GM18526 (cell line): ENCODE measurements at regions not wholly inside any gene's neighbourhood (a gene's known extent, or its start where the extent isn't known, plus 50 kb on each side); places are given as distances from the start of the nearest gene placed in this dataset.

Source experiments
- POLR2A ChIP-seq: IDR thresholded peaks from 3 replicates; pipeline ENCODE4 v1.6.1; 2011; ENCODE audit not compliant: insufficient read length; ENCODE audit errors: extremely low read depth

DNA sequence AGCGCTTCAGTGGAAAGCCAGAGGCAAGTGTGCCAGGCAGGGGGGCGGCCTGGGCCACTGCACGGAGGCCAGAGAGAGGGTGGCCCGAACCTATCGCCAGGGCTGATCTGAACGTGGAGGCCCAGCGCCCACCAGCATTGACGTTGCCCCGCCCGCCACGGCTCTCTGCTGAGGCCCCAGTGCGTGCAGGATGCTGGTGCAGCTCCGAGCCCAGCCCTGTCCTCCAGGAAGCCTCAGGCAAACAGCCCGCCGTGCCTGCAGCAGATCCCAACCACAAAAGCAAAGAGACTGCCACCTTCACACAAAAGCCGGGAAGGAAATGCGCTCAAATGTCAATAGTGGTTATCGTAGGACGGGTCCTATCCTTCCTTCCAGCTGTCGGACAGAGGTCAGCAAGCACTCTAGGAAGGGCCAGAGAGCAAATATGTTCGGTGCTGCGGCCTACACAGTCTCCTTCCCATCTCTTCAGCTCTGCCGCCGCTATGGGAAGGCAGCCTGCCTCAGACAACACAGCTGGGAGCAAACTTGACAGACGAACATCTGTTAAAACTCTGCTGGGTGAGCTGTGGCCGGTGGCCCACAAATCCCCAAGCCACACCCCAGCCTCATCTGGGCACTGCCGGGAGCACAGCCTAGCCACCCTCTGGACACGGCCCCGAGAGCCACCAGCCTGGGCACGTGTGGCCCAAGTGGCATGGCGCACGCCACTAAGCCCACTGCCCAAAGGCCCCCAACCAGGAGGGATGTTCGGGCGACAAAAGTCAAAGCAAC, 146.2 kb downstream of the CRYBB2 start:
- no peak for TF ChIP-seq POLR2A

DNA sequence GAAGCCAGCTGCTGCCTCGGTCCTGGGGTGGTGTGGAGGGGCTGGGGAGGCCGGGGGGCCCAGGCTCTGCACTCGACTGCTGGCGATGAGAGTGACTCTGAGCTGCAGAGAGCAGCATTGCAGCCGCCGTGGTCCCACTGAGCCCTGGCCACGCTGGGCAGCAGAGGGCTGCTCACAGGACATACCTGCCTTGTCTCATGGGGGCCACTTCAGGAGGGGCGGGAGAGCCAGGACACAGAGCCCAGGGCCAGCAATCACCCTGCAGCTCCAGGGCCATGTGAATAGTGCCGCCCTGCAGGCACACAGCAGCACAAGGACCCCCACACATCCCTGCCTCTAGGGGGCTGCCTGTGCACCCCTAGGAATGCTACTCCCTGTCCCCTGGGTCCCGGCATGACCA, 147.0 kb downstream of the CRYBB2 start:
- no peak for TF ChIP-seq POLR2A

DNA sequence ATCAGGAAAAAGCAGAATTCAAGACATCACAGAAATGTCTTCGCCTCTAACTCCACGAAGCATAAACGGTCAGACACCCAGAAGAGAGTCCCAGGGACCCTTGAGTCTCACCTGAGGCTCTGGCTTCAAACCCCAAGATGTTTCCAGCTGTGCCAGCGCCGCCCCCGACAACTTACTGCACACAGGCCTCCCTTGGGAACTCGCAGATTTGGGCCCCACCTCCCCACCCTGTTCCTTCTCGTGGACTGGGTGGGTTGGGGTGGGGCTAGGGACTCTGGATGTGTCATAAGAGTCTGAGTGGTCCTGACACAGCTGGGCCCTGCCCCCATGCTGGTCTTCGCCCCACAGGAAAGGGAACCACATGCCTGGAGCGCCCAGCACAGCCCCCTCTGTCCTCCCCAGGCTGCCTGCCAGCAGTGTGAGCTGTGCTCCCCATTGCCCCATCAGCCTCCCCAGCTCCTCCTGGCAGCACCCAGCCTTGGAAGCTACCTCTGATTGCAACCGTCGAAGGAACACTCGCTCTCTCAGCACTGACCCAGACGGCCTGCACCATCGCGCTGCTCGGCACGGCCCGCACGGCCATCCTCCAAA, 147.5 kb downstream of the CRYBB2 start:
- TF ChIP-seq POLR2A: no peak

DNA sequence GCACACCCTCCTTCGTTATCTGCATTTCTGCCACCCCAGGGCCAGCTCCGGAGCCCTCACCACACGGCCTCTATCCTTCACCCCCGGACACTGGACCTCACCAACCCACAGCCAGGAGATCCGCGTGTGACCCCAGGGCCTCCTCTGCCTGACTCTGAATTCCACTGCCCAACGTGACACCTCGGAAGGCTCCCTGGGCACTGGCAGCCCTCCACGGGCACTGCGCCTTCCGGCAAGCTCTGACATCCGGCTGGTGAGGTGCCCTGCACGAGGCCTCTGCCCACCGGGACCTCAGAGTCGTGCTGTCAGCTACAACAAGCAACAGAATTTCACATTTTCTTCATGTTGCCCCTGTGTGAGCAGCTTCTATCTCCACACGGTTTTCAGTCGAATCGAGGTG, 148.3 kb downstream of the CRYBB2 start:
- TF ChIP-seq POLR2A: no peak

DNA sequence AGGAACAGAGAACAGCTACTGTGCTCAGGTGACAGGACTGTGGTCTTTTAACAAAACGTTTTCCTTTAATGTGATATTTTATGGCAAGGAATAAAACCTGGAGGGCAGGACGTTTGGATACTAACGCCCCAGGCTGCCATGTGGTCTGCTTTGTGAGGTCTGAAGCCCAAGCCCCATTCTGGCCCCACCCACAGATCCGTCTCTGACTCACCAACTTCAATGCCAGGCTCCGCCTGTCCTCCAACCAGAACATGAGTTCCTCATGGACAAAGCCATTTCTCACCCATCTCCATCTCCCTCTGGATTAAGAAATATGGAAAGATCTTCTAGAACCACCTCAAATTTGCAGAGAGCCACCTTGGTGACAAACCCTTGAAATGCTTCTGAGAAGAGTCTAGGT, 148.8 kb downstream of the CRYBB2 start:
- TF ChIP-seq POLR2A: no peak

DNA sequence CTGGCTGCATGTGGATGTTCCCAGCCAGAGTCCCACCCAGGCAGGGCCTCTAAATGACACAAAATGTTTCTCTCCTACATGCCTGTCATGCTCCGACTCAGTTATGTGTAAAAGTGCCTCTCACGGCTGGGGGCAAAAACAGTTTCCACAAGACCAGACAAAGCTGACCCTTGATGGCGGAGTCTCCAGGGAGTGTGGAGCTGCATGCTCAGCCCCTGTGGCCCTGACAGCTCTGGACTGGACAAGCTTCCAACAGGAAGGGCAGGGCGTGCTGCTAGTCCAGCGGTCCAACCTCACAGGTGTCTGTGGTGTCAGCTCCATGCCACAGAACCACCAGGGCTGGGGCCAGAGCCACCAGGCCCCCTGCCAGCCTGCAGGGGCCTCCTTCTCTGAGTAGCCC, 149.6 kb downstream of the CRYBB2 start:
- no peak for TF ChIP-seq POLR2A

DNA sequence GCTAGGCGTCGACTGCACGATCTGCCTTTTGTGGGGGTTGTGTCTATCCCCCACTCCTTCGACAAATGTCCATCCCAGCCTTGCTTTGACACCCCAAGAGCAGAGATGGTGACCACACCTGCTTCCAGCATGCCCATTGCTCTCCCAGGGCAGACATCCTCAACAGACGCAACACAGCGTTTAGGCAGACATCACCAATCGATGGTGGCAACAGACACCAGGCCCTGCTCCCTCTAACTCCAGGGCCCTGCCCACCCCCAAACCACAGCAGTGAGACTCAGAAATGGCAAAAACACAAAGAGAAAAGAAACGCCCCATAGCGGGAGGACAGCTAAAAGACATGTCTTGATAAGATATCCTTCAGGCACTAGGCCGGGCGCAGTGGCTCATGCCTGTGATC, 150.9 kb downstream of the CRYBB2 start:
- TF ChIP-seq POLR2A: no peak

DNA sequence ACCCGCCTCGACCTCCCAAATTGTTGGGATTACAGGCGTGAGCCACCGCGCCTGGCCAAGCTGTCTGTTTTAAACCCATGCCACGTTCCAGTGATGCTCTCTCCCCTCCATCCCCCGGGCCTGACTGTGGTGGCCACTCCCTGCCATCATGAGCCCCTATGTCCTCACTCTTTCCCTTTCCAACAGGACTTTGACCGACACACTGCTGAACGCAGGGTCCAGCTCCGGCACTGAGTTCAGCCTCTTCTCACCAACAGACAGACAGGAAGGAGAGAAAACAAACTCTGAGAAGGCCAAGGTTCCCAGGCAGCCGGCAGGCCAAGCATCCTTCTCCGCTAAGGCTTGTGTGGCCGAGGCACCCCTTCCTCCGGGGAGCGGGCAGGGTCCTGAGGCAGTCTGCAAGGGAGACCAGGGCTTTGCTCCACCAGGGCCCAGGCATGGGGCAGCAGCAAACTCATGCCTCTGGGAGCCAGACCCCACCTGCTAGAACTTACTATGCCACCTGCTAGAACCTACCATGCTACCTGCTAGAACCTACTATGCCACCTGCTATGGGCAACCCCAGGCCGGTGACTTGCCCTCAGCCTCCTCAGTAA, 152.7 kb downstream of the CRYBB2 start:
- TF ChIP-seq POLR2A: no peak

DNA sequence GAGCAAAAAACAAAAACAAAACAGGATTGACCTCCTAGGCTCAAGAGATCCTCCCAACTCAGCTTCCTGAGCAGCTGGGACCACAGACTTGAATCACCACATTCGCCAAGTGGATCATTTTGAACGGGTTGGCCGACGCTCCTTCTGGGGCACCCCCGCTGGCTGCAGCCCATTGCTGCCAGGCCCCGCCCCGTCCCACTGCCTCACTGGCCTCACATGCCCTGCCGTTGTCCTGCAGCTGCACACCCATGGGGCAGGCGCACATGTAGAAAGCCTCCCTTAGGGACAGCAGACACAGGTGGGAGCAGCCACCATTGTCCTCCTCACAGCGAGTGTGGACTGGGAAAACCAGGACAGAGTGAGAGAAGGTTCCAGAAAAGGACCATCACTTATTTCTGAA, 154.5 kb downstream of the CRYBB2 start:
- no peak for TF ChIP-seq POLR2A

DNA sequence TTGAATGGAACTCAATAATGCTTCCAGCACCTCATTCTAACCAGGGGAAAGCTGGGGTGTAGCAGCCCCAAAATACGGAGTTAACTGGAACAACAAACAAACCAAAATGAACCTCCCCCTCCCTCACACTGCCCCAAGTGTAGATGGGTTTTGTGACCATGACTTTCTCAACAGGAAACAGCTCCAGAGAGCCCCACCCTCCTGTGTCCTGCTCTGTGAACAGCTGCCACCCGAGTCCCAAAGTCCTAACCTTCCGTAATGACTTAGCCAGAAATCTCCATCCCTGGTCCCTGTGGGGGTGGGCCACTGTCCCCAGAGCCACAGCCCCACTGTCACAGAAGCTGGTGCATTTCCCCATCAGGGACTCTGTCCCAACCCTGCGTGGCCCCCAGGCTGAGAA, 155.4 kb downstream of the CRYBB2 start:
- TF ChIP-seq POLR2A: no peak

DNA sequence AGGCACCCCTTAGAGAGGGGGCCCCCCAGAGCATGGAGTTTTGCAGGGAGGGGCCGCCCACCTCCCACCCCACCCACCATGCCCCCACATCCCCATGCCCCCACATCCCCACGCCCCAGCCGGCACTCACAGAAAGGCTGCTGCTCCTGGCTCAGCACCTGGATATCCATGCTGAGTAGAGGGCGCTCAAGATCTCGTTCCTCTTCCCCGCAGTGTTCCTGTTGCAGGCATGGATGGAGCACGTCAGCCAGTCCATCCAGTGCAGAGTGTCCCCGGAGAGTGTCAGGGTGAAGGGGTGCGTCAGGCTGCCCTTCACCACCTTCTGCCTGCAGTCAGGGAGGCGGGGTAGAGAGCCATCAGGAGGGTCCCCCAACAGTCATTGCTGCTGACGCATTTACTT, 156.2 kb downstream of the CRYBB2 start:
- TF ChIP-seq POLR2A: no peak

DNA sequence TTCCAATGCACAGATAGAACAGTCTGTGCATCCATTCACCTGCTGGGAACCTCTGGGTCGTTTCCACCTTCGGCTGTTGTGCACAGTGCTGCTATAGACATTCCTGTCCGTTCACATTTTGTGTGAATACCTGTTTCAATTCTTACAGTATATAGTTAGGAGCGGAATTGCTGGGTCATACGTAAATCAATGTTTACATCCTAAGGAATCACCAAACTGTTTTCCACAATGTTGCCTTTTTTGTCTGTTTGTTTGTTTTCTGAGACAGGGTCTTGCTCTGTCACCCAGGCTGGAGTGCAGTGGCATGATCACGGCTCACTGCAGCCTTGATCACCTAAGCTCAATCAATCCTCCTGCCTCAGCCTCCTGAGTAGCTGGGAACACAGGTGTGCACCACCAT, 158.3 kb downstream of the CRYBB2 start:
- no peak for TF ChIP-seq POLR2A

DNA sequence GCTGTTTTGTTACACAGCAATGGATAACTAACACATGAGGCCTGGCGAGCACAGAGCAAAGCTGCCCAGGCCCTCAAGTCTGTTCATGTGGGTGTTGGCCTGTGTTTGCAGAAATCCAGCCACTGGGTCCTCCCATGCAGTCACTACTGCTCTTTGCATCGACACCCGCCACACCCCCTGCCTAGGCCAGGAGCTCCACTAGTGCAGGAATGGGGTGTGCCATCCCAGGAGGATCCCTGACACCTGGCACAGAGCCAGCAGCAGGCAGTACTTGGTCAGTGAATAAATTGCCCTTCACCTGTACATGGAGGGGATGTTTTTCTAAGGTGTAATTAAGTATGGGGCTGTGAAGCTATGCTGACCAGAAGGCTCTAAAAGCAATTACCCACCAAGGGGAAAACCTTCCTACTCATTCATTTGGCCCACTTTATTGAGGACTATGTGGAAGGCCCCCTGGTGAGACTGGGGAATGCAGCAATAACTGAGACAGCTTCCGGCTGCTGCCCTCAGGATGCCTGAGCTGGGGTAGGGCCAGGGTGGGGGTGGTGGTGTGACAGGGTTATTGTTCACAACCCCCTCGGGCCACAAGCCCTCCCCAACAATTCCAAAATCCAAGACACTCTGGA, 160.8 kb downstream of the CRYBB2 start:
- no peak for TF ChIP-seq POLR2A

DNA sequence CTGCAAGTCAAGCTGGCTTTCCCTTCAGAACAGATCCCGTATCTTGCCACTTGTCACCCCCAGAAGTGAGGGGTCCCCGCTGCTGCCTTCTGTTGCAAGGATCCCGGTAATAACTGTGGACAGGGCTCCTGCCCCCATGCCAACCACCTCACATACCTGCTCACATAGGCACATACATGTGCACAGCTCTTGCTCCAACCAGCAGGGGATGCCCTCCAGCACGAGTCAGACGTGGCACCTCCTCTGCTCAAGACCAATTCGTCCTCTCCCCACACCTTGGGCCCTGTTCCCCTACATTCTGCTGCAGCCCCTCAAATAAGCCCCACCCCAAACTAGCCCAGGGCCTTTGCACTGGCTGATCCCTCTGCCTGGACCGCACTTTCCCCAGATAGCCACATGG, 163.3 kb downstream of the CRYBB2 start:
- no peak for TF ChIP-seq POLR2A

DNA sequence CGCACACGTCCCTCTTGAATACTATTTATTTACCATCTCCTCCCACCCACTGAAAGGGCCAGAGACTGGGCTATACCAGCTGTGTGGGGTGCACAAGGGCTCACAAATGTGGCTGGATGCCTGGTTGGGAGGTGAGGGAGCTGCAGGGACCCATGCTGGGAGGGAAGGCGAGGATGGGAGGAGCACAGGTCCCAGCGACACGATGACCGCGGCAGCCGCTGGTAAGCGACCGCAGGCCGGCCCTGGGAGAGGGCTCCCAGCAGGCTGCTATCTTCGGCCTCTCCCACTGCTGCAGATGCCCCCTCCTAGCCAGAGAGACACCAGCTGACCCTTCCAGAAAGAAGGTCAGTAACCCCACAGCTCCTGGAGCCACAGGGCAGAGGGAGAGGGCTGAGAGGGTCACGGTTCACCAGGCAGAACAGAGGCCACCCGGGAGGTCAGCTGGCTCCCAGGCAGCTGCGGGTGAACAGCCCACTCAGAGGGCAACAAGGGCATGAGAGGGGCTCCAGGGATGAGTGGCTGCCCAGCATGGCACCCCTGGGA, 163.9 kb downstream of the CRYBB2 start:
- no peak for TF ChIP-seq POLR2A

DNA sequence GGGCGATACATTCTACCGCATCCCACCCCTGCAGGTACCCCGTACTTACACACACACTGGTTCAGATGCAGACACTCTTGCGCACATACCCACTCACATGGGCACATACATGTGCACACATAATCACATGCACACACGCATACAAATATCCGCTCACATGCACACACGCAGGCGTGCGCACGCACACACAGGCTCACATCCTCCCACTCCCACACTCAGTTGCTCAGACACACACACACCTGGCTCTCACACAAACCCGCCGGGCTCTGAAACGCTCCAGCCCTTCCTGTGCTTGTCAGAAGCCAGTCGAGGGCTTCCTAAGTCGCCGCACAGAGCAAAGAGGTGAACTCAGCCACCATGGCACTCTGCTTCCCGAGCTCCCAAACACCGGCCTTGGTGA, 164.5 kb downstream of the CRYBB2 start:
- TF ChIP-seq POLR2A: no peak

DNA sequence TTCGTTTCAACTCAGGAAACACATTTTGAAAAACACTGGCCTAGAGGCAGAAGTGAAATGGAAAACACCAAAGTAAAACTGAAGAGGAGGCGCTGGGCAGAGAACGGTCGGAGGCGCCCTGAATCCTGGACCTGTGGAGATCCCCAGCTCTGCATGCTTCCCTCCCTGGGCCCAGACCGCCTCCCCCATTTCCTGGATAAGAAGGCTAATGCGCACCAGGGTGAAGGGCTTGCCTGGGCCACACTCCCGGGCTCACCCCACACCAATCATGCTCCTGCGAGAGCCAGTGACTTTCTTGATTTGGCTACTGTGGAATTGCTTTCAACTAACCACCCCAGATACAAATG, 167.1 kb downstream of the CRYBB2 start:
- no peak for TF ChIP-seq POLR2A

DNA sequence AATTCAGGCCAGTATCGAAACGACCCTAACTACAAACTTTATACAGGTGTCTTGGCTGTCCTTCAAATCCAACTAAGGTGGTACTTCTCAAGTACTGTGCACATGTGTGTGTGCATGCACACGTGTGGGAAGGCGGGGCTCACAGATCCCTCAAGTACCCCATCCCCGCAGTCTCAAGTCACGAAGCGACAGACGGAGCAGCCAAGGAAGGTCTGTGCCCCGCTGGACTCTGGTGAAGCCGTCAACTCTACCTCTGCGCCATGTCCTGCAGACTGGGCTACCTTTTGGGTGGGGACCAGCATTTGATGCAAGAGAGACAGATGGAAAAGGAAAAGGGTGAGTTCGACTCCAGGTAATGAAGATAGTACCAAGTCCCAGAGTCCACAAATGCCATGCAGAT, 169.0 kb downstream of the CRYBB2 start:
- no peak for TF ChIP-seq POLR2A
